ENCODE measurements at regions not wholly inside any gene's neighbourhood (a gene's known extent, or its start where the extent isn't known, plus 50 kb on each side); places are given as distances from the start of the nearest gene placed in this dataset.
A peak's percentile ranks its signal among the peaks of the same experiment; 100 is the strongest.

GRCh38 chr13:70662231-70662940 lies 554.1 kb upstream of the KLHL1 start:
- no peak for TF ChIP-seq CTCF (IDR thresholded peaks at IDR 0.05)
- no peak for TF ChIP-seq POLR2A (IDR thresholded peaks at IDR 0.05; ENCODE audit: low read depth)
- no peak for TF ChIP-seq EP300 (IDR thresholded peaks at IDR 0.05)
- TF ChIP-seq POLR2AphosphoS5 (IDR thresholded peaks at IDR 0.05), result no peak
- no peaks in the 10 kb centered on the region for H3K36me3 ChIP-seq
- no peaks in the 10 kb centered on the region for H3K9me3 ChIP-seq
- intact Hi-C loops (cut with DNase I), result no loop called here
- 80% methylated on average over 1 of the region's 1 CpG for WGBS
- H3K4me3 ChIP-seq, result no peak overlapping the region
- no peak overlapping the region for H3K27ac ChIP-seq (replicated peaks in 1 of 4)
- H3K27me3 ChIP-seq, result no peaks in the 10 kb centered on the region
- DNase-seq (ENCODE audit: extremely low spot score), result no peak
- H3K4me1 ChIP-seq, result no peaks in the 10 kb centered on the region

DNA sequence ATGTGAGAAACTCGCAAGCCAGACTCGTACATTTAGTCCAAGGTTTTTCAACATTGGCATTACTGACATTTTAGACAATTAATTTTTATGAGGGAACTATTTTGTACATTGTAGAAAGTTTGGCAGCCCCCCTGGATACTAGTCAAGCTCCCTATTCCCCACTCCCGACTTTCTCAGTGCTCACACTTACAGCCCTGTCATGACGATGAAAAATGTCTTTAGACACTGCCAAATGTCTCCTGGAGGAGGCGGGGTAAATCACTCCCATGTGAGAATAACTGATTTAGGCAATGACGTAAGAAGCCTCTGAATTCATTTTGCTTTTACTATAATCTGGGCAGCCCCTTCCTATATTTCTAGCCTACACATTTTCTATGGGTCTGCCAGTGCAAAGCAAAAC lies 535.8 kb upstream of the KLHL1 start:
- intact Hi-C loops (cut with DNase I), result no loop called here
- WGBS, result 80% methylated on average over 6 of the region's 6 CpGs

DNA sequence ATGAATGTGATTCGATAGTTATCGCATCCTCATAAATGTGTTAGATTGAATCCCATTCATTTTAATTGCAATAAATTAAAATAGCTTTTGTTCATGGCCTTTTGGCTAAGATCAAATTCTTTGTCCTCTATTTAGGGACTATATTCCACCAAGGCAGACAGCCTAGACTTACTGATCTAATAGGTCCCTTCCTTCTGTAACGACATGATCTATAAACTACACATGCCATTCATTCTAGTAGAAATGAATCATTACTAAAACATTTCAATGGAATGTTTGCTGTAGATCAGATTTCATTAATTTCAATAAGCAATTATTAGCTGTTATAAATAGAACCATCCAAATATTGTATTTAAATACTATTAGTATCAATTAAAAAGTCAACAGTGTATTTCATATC lies 526.6 kb upstream of the KLHL1 start:
- DNase-seq (ENCODE audit: extremely low spot score), result no peak
- Histone ChIP-seq H3K27me3 (no peaks in the 10 kb centered on the region), H3K9me3 (no peaks in the 10 kb centered on the region), H3K36me3 (no peaks in the 10 kb centered on the region), H3K4me3 (no peak overlapping the region), H3K4me1 (no peaks in the 10 kb centered on the region), H3K27ac (replicated peaks in 1 of 4) (no peak overlapping the region)
- 85% methylated on average over 3 of the region's 3 CpGs for WGBS
- TF ChIP-seq EP300 (IDR thresholded peaks at IDR 0.05) (no peak), POLR2A (IDR thresholded peaks at IDR 0.05; ENCODE audit: low read depth) (no peak), POLR2AphosphoS5 (IDR thresholded peaks at IDR 0.05) (no peak), CTCF (IDR thresholded peaks at IDR 0.05) (no peak)
- intact Hi-C loops (cut with DNase I), result no loop called here

More for the DNA sequence above, 535.8 kb upstream of the KLHL1 start:
- H3K36me3 ChIP-seq, result no peaks in the 10 kb centered on the region
- no peaks in the 10 kb centered on the region for H3K4me1 ChIP-seq
- no peak overlapping the region for H3K4me3 ChIP-seq
- no peak for DNase-seq (ENCODE audit: extremely low spot score)
- H3K27me3 ChIP-seq, result no peaks in the 10 kb centered on the region
- no peak overlapping the region for H3K27ac ChIP-seq (replicated peaks in 1 of 4)
- no peak for TF ChIP-seq POLR2A (IDR thresholded peaks at IDR 0.05; ENCODE audit: low read depth)
- TF ChIP-seq CTCF (IDR thresholded peaks at IDR 0.05), result no peak
- TF ChIP-seq POLR2AphosphoS5 (IDR thresholded peaks at IDR 0.05), result no peak
- no peak for TF ChIP-seq EP300 (IDR thresholded peaks at IDR 0.05)
- H3K9me3 ChIP-seq, result no peaks in the 10 kb centered on the region

- no peak overlapping the region for H3K27ac ChIP-seq (replicated peaks in 1 of 4)
- no peaks in the 10 kb centered on the region for H3K4me1 ChIP-seq
- no peak for DNase-seq (ENCODE audit: extremely low spot score)
- intact Hi-C loops (cut with DNase I), result no loop called here
- H3K4me3 ChIP-seq, result no peak overlapping the region
- no peaks in the 10 kb centered on the region for H3K9me3 ChIP-seq
- 70% methylated on average over 2 of the region's 2 CpGs for WGBS
- no peaks in the 10 kb centered on the region for H3K27me3 ChIP-seq
- TF ChIP-seq POLR2AphosphoS5 (IDR thresholded peaks at IDR 0.05) (no peak), CTCF (IDR thresholded peaks at IDR 0.05) (no peak), POLR2A (IDR thresholded peaks at IDR 0.05; ENCODE audit: low read depth) (no peak), EP300 (IDR thresholded peaks at IDR 0.05) (no peak)
- no peaks in the 10 kb centered on the region for H3K36me3 ChIP-seq
Measured at GRCh38 chr13:70630247-70630646, 522.0 kb upstream of the KLHL1 start.

- Histone ChIP-seq H3K36me3 (no peaks in the 10 kb centered on the region), H3K27ac (replicated peaks in 1 of 4) (no peak overlapping the region), H3K27me3 (no peaks in the 10 kb centered on the region), H3K4me1 (no peaks in the 10 kb centered on the region), H3K9me3 (no peaks in the 10 kb centered on the region), H3K4me3 (no peak overlapping the region)
- no peak for DNase-seq (ENCODE audit: extremely low spot score)
- intact Hi-C loops (cut with DNase I), result no loop called here
- TF ChIP-seq EP300 (IDR thresholded peaks at IDR 0.05) (no peak), CTCF (IDR thresholded peaks at IDR 0.05) (peak in 2 of 3 experiments; percentile 23 to 35)
Measured at GRCh38 chr13:70623239-70623638, 515.0 kb upstream of the KLHL1 start.

Data from esophagus muscularis mucosa (tissue), 4 donors.